ENCODE measurements at regions not wholly inside any gene's neighbourhood (a gene's known extent, or its start where the extent isn't known, plus 50 kb on each side); places are given as distances from the start of the nearest gene placed in this dataset.

GRCh38 chr11:32184041-32184722, 93.3 kb downstream of the RCN1 start:
- TF ChIP-seq POLR2A (IDR thresholded peaks at IDR 0.05) (no peak), CTCF (IDR thresholded peaks at IDR 0.05) (no peak)
- 62 to 79% methylated on average over 6 of the region's 6 CpGs for WGBS, 2 donors
- H3K4me3 ChIP-seq: no peak overlapping the region
- no peak for DNase-seq
- no peaks in the 10 kb centered on the region for H3K4me1 ChIP-seq
- no peak overlapping the region for H3K27ac ChIP-seq
- no peaks in the 10 kb centered on the region for H3K27me3 ChIP-seq
- intact Hi-C loops (cut with DNase I; ENCODE audit: low total_unique reads): no loop called here
- no peaks in the 10 kb centered on the region for H3K9me3 ChIP-seq
- no peaks in the 10 kb centered on the region for H3K36me3 ChIP-seq (ENCODE audit: low read depth, missing control alignments)

GRCh38 chr11:32184723-32185376, 94.0 kb downstream of the RCN1 start:
- Histone ChIP-seq H3K4me3 (no peak overlapping the region), H3K27me3 (no peaks in the 10 kb centered on the region), H3K9me3 (no peaks in the 10 kb centered on the region), H3K36me3 (ENCODE audit: low read depth, missing control alignments) (no peaks in the 10 kb centered on the region), H3K4me1 (no peaks in the 10 kb centered on the region), H3K27ac (no peak overlapping the region)
- TF ChIP-seq CTCF (IDR thresholded peaks at IDR 0.05) (no peak), POLR2A (IDR thresholded peaks at IDR 0.05) (no peak)
- intact Hi-C loops (cut with DNase I; ENCODE audit: low total_unique reads): no loop called here
- DNase-seq: no peak
- 80 to 81% methylated on average over 10 of the region's 10 CpGs for WGBS, 2 donors

- no peak overlapping the region for H3K4me3 ChIP-seq
- intact Hi-C loops (cut with DNase I; ENCODE audit: low total_unique reads): no loop called here
- no peaks in the 10 kb centered on the region for H3K27me3 ChIP-seq
- H3K27ac ChIP-seq: no peak overlapping the region
- DNase-seq: no peak
- 72 to 78% methylated on average over 2 of the region's 2 CpGs for WGBS, 2 donors
- no peak for TF ChIP-seq POLR2A (IDR thresholded peaks at IDR 0.05)
- no peaks in the 10 kb centered on the region for H3K9me3 ChIP-seq
- H3K36me3 ChIP-seq (ENCODE audit: low read depth, missing control alignments): no peaks in the 10 kb centered on the region
- no peaks in the 10 kb centered on the region for H3K4me1 ChIP-seq
These were observed 95.2 kb downstream of the RCN1 start for GRCh38 chr11:32186118-32186517.

GRCh38 chr11:32187111-32187510, 96.2 kb downstream of the RCN1 start:
- H3K9me3 ChIP-seq: no peaks in the 10 kb centered on the region
- DNase-seq: no peak
- H3K4me1 ChIP-seq: no peaks in the 10 kb centered on the region
- H3K27ac ChIP-seq: no peak overlapping the region
- TF ChIP-seq CTCF (IDR thresholded peaks at IDR 0.05): no peak
- TF ChIP-seq POLR2A (IDR thresholded peaks at IDR 0.05): no peak
- no peaks in the 10 kb centered on the region for H3K27me3 ChIP-seq
- no peak overlapping the region for H3K4me3 ChIP-seq
- intact Hi-C loops (cut with DNase I; ENCODE audit: low total_unique reads): no loop called here
- no peaks in the 10 kb centered on the region for H3K36me3 ChIP-seq (ENCODE audit: low read depth, missing control alignments)

GRCh38 chr11:32188785-32189184, 97.9 kb downstream of the RCN1 start:
- intact Hi-C loops (cut with DNase I; ENCODE audit: low total_unique reads): no loop called here

More at GRCh38 chr11:32188785-32189184, 97.9 kb downstream of the RCN1 start:
- H3K36me3 ChIP-seq (ENCODE audit: low read depth, missing control alignments): no peaks in the 10 kb centered on the region
- H3K27me3 ChIP-seq: no peaks in the 10 kb centered on the region
- no peaks in the 10 kb centered on the region for H3K9me3 ChIP-seq
- H3K4me3 ChIP-seq: no peak overlapping the region
- H3K27ac ChIP-seq: no peak overlapping the region
- H3K4me1 ChIP-seq: no peaks in the 10 kb centered on the region
- WGBS, 2 donors: 78 to 93% methylated on average over 4 of the region's 4 CpGs
- DNase-seq: no peak
- TF ChIP-seq POLR2A (IDR thresholded peaks at IDR 0.05): no peak
- TF ChIP-seq CTCF (IDR thresholded peaks at IDR 0.05): no peak

All from testis (tissue), 2 donors.